GM19035 (cell line): ENCODE measurements at regions not wholly inside any gene's neighbourhood (a gene's known extent, or its start where the extent isn't known, plus 50 kb on each side); places are given as distances from the start of the nearest gene placed in this dataset.
"Not testable (repeated sequence)": the region's sequence is repeated elsewhere in the genome, so short reads cannot be mapped to it uniquely, and the experiment has no call there.

Experiments
- ATAC-seq: cut with Tn5 transposase; IDR thresholded peaks from one replicate; pipeline ENCODE4 v1.9.1; 2021; ENCODE audit not compliant: unreplicated experiment

- no peak for ATAC-seq
Measured at GRCh38 chr10:65194555-65194954, 1673.4 kb downstream of the REEP3 start.

- ATAC-seq, result no peak
Measured at GRCh38 chr10:65196111-65196510, 1674.9 kb downstream of the REEP3 start.

GRCh38 chr10:65197935-65198334, 1676.7 kb downstream of the REEP3 start:
- no peak for ATAC-seq

GRCh38 chr10:65201491-65201890, 1680.3 kb downstream of the REEP3 start:
- no peak for ATAC-seq

GRCh38 chr10:65204999-65205398, 1683.8 kb downstream of the REEP3 start:
- ATAC-seq, result no peak

- ATAC-seq, result no peak
Measured at GRCh38 chr10:65213170-65213569, 1692.0 kb downstream of the REEP3 start.

GRCh38 chr10:65219444-65219843, 1698.2 kb downstream of the REEP3 start:
- no peak for ATAC-seq

GRCh38 chr10:65231148-65231547, 1694.7 kb upstream of the LRRTM3 start:
- ATAC-seq, result no peak

- ATAC-seq, result no peak
Measured at GRCh38 chr10:65234261-65234660, 1691.6 kb upstream of the LRRTM3 start.

GRCh38 chr10:65235266-65235665, 1690.6 kb upstream of the LRRTM3 start:
- no peak for ATAC-seq

GRCh38 chr10:65235846-65236245, 1690.0 kb upstream of the LRRTM3 start:
- ATAC-seq, result no peak

GRCh38 chr10:65265451-65265954, 1660.3 kb upstream of the LRRTM3 start:
- ATAC-seq, result no peak

GRCh38 chr10:65269551-65269950, 1656.3 kb upstream of the LRRTM3 start:
- ATAC-seq, result not testable (repeated sequence)

- no peak for ATAC-seq
Measured at GRCh38 chr10:65270969-65271368, 1654.9 kb upstream of the LRRTM3 start.

- no peak for ATAC-seq
Measured at GRCh38 chr10:65273115-65273514, 1652.7 kb upstream of the LRRTM3 start.

- ATAC-seq, result no peak
Measured at GRCh38 chr10:65275296-65275695, 1650.5 kb upstream of the LRRTM3 start.

- ATAC-seq, result no peak
Measured at GRCh38 chr10:65284495-65285041, 1641.3 kb upstream of the LRRTM3 start.

GRCh38 chr10:65285726-65286125, 1640.1 kb upstream of the LRRTM3 start:
- not testable (repeated sequence) for ATAC-seq

- ATAC-seq, result no peak
Measured at GRCh38 chr10:65291286-65291685, 1634.5 kb upstream of the LRRTM3 start.

GRCh38 chr10:65292551-65292950, 1633.3 kb upstream of the LRRTM3 start:
- ATAC-seq, result no peak

- no peak for ATAC-seq
Measured at GRCh38 chr10:65294329-65294728, 1631.5 kb upstream of the LRRTM3 start.

GRCh38 chr10:65301181-65301580, 1624.7 kb upstream of the LRRTM3 start:
- no peak for ATAC-seq

- ATAC-seq, result no peak
Measured at GRCh38 chr10:65306201-65306600, 1619.6 kb upstream of the LRRTM3 start.
